ENCODE measurements at regions not wholly inside any gene's neighbourhood (a gene's known extent, or its start where the extent isn't known, plus 50 kb on each side); places are given as distances from the start of the nearest gene placed in this dataset.

DNA sequence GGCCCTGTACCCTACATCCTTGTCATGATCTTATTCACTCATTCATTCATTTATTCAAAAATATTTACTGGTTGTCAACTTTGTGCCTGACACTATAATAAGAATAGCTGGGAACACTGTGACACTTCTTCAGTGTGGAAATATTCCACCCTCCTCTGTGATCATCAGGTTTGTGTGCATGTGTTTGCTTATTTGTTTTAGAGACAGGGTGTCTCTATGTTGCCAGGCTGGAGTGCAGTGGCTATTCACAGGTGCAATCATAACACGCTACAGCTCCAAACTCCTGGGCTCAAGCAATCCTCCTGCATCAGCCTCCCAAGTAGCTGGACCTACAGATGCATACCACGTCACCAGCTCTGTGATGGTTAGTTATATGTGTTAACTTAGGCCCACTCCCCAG, 50.0 kb upstream of the PLCL2 start:
- TF ChIP-seq EZH2phosphoT487 (IDR thresholded peaks at IDR 0.05; ENCODE audit: borderline replicate concordance) = no peak
- TF ChIP-seq, protein P1, sequence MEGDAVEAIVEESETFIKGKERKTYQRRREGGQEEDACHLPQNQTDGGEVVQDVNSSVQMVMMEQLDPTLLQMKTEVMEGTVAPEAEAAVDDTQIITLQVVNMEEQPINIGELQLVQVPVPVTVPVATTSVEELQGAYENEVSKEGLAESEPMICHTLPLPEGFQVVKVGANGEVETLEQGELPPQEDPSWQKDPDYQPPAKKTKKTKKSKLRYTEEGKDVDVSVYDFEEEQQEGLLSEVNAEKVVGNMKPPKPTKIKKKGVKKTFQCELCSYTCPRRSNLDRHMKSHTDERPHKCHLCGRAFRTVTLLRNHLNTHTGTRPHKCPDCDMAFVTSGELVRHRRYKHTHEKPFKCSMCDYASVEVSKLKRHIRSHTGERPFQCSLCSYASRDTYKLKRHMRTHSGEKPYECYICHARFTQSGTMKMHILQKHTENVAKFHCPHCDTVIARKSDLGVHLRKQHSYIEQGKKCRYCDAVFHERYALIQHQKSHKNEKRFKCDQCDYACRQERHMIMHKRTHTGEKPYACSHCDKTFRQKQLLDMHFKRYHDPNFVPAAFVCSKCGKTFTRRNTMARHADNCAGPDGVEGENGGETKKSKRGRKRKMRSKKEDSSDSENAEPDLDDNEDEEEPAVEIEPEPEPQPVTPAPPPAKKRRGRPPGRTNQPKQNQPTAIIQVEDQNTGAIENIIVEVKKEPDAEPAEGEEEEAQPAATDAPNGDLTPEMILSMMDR (conservative IDR thresholded peaks at IDR 0.05; ENCODE audit: low read length) = no peak
- Histone ChIP-seq H3K9me2 (replicated peaks; ENCODE audit: low read depth, low read length) (no peaks in the 10 kb centered on the region), H3K79me2 (ENCODE audit: insufficient read depth, low read length) (no peaks in the 10 kb centered on the region), H3K4me3 (ENCODE audit: low read length, poor library complexity, severe bottlenecking) (no peak overlapping the region), H3K36me3 (ENCODE audit: insufficient read depth, low read length) (no peaks in the 10 kb centered on the region), H3K9ac (ENCODE audit: low read depth, low read length, poor library complexity, severe bottlenecking) (no peak overlapping the region), H3F3A (ENCODE audit: low read depth) (no peaks in the 10 kb centered on the region), H4K20me1 (ENCODE audit: insufficient read depth, low read length, poor library complexity, severe bottlenecking) (no peaks in the 10 kb centered on the region), H3K27me3 (ENCODE audit: insufficient read depth, low read length, poor library complexity, severe bottlenecking) (no peaks in the 10 kb centered on the region), H3K4me2 (ENCODE audit: low read depth, low read length, poor library complexity, severe bottlenecking) (no peak overlapping the region), H3K4me1 (ENCODE audit: insufficient read depth, low read length, poor library complexity, severe bottlenecking) (peaks cover 8% of the 10 kb centered on the region), H3K9me3 (ENCODE audit: insufficient read depth, low read depth, low read length) (no peaks in the 10 kb centered on the region), H2AFZ (ENCODE audit: low read length) (no peak overlapping the region)

All from Loucy (cell line).